ENCODE measurements at regions not wholly inside any gene's neighbourhood (a gene's known extent, or its start where the extent isn't known, plus 50 kb on each side); places are given as distances from the start of the nearest gene placed in this dataset.
A peak's percentile ranks its signal among the peaks of the same experiment; 100 is the strongest.

DNA sequence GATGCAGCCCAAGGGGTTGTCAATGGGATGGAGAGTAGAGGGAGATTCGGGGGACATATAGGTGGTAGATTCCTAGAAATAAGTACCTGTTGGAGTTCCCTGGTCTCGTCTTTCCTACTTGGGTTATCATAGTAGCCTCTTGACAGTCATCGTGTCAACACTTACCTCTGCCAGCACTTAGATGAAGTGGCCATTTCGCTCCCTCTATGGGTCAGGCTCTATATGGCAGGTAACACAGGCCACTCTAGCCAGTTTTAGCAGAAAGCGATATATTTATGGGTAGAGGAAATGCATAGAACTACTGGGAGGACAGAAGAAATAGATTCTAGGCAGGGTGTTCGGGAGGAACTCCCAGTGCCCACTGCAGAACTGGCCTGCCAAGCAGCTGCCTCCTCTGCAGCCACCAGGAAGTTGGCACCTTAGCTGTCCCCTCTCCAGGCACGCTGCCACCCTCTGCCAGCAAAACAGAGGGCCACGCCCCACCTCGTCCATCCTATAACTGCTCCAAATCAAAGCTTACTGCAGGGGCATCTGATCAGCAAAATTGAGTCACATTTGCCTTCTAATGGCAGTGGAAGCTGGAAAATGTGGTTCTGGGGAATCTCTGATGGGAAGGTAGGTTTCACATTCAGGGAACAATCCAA, 181.3 kb downstream of the INSIG2 start:
- TF ChIP-seq, protein P1, sequence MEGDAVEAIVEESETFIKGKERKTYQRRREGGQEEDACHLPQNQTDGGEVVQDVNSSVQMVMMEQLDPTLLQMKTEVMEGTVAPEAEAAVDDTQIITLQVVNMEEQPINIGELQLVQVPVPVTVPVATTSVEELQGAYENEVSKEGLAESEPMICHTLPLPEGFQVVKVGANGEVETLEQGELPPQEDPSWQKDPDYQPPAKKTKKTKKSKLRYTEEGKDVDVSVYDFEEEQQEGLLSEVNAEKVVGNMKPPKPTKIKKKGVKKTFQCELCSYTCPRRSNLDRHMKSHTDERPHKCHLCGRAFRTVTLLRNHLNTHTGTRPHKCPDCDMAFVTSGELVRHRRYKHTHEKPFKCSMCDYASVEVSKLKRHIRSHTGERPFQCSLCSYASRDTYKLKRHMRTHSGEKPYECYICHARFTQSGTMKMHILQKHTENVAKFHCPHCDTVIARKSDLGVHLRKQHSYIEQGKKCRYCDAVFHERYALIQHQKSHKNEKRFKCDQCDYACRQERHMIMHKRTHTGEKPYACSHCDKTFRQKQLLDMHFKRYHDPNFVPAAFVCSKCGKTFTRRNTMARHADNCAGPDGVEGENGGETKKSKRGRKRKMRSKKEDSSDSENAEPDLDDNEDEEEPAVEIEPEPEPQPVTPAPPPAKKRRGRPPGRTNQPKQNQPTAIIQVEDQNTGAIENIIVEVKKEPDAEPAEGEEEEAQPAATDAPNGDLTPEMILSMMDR (IDR thresholded peaks at IDR 0.05; ENCODE audit: low read depth, low read length, missing control alignments), result peak; percentile 28
- H3K4me3 ChIP-seq (replicated peaks; ENCODE audit: low read depth, low read length), result no peak overlapping the region
- DNase-seq (ENCODE audit: extremely low read depth, low read depth), result no peak

DNA sequence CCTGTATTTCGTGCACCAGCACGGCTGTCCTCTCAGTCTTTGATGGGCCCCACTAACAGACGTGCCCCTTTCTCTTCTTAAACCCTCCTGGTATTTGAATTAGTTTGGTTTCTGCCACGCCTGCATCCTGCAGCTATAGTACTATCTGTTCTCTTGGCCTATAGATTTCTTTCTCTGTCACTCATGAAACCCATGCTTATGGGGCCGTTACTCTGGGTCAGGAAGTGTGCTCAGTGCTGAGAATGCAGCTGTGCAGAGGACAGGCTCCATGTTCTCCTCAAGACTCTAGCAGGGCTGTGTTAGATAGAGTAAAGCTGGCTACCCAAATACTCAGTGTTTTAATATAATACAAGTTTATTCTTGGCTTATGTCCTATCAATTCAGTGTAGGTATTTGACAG, 180.0 kb downstream of the INSIG2 start:
- H3K4me3 ChIP-seq (replicated peaks; ENCODE audit: low read depth, low read length), result no peak overlapping the region
- no peak for DNase-seq (ENCODE audit: extremely low read depth, low read depth)
- TF ChIP-seq, protein P1 (IDR thresholded peaks at IDR 0.05; ENCODE audit: low read depth, low read length, missing control alignments), result no peak

DNA sequence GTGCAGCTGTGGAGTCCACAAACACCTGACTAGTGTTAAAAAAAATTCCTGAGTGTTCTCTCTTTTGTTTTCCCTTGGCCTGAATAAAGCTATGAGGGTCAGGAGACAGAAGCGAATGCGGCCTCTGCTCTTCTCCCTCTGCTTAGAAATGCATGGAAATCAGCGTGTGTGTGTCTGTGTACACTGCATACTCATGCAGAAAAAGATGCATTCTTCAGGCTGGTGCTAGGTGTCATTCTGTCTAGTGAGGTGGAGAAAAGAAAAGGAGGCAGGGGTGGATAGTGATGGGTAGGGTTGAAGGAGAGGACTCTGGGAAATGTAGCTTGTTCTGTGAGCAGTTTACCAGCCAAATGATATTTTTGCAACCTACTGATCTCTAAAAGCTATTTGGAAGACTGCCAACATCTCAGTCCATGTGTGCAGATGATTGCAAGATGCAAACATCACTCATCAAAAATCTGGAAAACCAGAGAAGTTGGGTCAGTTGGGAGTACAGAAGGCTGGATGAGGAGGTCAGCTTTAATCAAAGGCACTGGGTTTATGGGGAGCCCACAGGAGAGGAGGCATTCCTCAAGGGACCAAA, 177.7 kb downstream of the INSIG2 start:
- DNase-seq (ENCODE audit: extremely low read depth, low read depth), result no peak
- H3K4me3 ChIP-seq (replicated peaks; ENCODE audit: low read depth, low read length), result no peak overlapping the region
- TF ChIP-seq, protein P1 (IDR thresholded peaks at IDR 0.05; ENCODE audit: low read depth, low read length, missing control alignments), result no peak

DNA sequence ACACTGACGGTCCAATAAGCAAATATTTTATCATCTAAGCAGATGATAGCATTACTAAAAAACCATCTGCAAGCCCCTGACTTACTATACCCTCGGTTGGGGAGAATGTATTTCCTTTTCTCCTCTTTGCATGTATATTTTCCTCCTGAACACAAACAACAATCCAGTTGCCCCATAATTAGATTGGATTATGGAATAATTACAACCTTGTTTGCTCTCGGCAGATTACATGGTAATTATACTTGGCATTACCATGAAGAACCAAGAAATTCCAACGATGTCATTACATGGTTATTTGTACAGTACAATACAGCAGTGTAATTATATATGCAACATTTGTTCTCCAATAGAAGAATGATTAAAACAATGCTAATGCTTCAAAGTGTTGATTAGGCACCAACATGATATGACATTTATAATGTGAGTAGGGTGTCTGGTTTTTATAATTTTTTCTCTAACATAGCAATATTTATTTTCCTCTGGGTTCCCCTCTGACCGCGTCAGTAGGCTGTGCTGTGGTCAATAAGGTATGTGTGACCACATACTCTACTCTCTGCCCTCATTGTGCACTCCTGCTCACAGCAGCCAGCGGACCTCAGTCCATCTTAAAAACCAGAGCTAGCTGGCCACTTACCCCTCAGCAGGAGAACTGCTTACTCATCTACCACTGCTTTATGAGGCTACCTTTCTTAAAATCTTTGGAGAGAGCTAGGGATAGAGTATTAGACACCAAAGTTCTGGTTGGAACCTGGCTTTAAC, 176.1 kb downstream of the INSIG2 start:
- no peak overlapping the region for H3K4me3 ChIP-seq (replicated peaks; ENCODE audit: low read depth, low read length)
- TF ChIP-seq, protein P1 (IDR thresholded peaks at IDR 0.05; ENCODE audit: low read depth, low read length, missing control alignments), result no peak
- DNase-seq (ENCODE audit: extremely low read depth, low read depth), result no peak

DNA sequence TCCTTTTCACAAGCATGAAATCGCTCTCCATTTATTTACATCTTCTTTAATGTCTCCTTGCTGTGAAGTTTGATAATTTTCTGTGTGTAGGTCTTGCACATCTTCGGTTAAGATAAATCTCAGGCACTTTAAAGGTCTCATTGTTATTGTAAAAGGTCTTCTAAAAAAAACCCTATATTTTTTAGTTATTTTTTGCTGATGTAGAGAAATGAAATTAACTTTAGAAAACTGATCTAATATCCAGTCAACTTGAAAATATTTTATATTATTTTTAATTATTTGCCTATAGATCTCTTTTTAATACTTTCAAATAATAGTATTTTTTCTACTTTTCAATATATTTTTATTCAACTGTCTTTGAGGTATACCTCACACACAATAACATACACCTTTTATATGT, 169.4 kb downstream of the INSIG2 start:
- TF ChIP-seq, protein P1 (IDR thresholded peaks at IDR 0.05; ENCODE audit: low read depth, low read length, missing control alignments), result no peak
- DNase-seq (ENCODE audit: extremely low read depth, low read depth), result no peak
- no peak overlapping the region for H3K4me3 ChIP-seq (replicated peaks; ENCODE audit: low read depth, low read length)

DNA sequence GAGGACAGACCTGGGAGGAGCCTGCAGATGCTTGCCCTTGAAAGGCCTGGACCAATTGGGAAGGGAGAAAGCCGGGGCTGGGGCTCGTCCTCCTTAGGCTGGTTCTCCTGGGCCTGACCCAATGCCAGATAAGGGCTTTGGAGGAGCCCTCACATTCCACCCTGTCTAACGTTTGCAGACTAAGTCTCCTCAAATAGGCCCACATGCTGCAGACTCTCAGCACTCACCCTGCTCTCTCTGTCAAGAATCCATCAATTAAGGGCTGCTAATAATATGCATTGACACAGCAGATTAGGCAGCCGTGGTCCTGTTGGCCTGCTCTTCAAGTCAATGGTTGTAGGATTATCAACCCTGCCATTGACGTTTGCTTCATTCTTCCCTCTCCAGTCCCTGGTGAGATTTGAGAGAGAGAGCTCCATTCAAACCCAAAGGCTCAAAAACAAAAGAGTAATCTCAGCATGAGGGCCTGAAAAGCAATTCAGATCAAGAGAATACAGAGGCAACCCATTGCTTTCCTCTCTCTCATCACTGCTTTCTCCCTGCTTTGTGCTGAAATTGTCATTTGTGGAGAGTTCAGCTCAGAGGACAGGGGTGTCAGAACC, 167.6 kb downstream of the INSIG2 start:
- TF ChIP-seq, protein P1 (IDR thresholded peaks at IDR 0.05; ENCODE audit: low read depth, low read length, missing control alignments), result no peak
- DNase-seq (ENCODE audit: extremely low read depth, low read depth), result no peak
- no peak overlapping the region for H3K4me3 ChIP-seq (replicated peaks; ENCODE audit: low read depth, low read length)
